Loucy (cell line): ENCODE measurements at regions not wholly inside any gene's neighbourhood (a gene's known extent, or its start where the extent isn't known, plus 50 kb on each side); places are given as distances from the start of the nearest gene placed in this dataset.

Experiments used
- H2AFZ ChIP-seq: fragments of 200-600 bp; sonication (generic); 2 replicates; pipeline ENCODE4 v1.6.0; 2016; ENCODE audit warnings: antibody characterized with exemption, mild to moderate bottlenecking, low read length, moderate library complexity
- H3F3A ChIP-seq: fragments of 200-600 bp; 2 replicates; pipeline ENCODE4 v1.6.0; 2016; ENCODE audit warnings: antibody characterized with exemption, low read depth, mild to moderate bottlenecking
- H3K27me3 ChIP-seq: fragments of 200-600 bp; sonication (generic); 2 replicates; pipeline ENCODE4 v1.6.1; 2014; ENCODE audit warnings: low read length, mild to moderate bottlenecking; ENCODE audit not compliant: insufficient read depth, poor library complexity, severe bottlenecking
- H3K36me3 ChIP-seq: fragments of 200-600 bp; sonication (generic); 2 replicates; pipeline ENCODE4 v1.6.1; 2016; ENCODE audit warnings: low read length; ENCODE audit not compliant: insufficient read depth
- H3K4me1 ChIP-seq: fragments of 200-600 bp; sonication (generic); 2 replicates; pipeline ENCODE4 v1.5.1; 2014; ENCODE audit warnings: low read length, mild to moderate bottlenecking; ENCODE audit not compliant: insufficient read depth, poor library complexity, severe bottlenecking
- H3K4me2 ChIP-seq: fragments of 200-600 bp; sonication (generic); 2 replicates; pipeline ENCODE4 v1.6.0; 2014; ENCODE audit warnings: antibody characterized with exemption, low read length, low read depth, mild to moderate bottlenecking; ENCODE audit not compliant: poor library complexity, severe bottlenecking
- H3K4me3 ChIP-seq: fragments of 200-600 bp; sonication (generic); 2 replicates; pipeline ENCODE4 v1.5.1; 2014; ENCODE audit warnings: low read length, mild to moderate bottlenecking, mixed read lengths; ENCODE audit not compliant: poor library complexity, severe bottlenecking
- H3K79me2 ChIP-seq: fragments of 200-600 bp; sonication (generic); 2 replicates; pipeline ENCODE4 v1.6.1; 2014; ENCODE audit warnings: low read length; ENCODE audit not compliant: insufficient read depth
- H3K9ac ChIP-seq: fragments of 200-600 bp; sonication (generic); 2 replicates; pipeline ENCODE4 v1.6.0; 2014; ENCODE audit warnings: mild to moderate bottlenecking, low read depth, low read length, moderate library complexity; ENCODE audit not compliant: poor library complexity, severe bottlenecking
- H3K9me2 ChIP-seq: fragments of 200-600 bp; sonication (generic); replicated peaks from 2 replicates; pipeline ENCODE4 v1.6.1; 2016; ENCODE audit warnings: low read depth, low read length, mixed read lengths
- H3K9me3 ChIP-seq: fragments of 200-600 bp; sonication (generic); 2 replicates; pipeline ENCODE4 v1.6.1; 2014; ENCODE audit warnings: mild to moderate bottlenecking, antibody characterized with exemption, low read length, low read depth; ENCODE audit not compliant: insufficient read depth
- H4K20me1 ChIP-seq: fragments of 200-600 bp; sonication (generic); 2 replicates; pipeline ENCODE4 v1.6.0; 2014; ENCODE audit warnings: antibody characterized with exemption, low read length, mild to moderate bottlenecking; ENCODE audit not compliant: insufficient read depth, poor library complexity, severe bottlenecking
- EZH2phosphoT487 ChIP-seq: fragments of 200-600 bp; IDR thresholded peaks from 2 replicates; pipeline ENCODE4 v1.6.1; 2018; ENCODE audit warnings: antibody characterized with exemption, mild to moderate bottlenecking, moderate library complexity, borderline replicate concordance
- TF ChIP-seq, protein P1 (sequence below): fragments of 200-600 bp; sonication (generic); conservative IDR thresholded peaks from 2 replicates; pipeline ENCODE4 v1.5.1; 2014; ENCODE audit warnings: mild to moderate bottlenecking, antibody characterized with exemption, low read length

DNA sequence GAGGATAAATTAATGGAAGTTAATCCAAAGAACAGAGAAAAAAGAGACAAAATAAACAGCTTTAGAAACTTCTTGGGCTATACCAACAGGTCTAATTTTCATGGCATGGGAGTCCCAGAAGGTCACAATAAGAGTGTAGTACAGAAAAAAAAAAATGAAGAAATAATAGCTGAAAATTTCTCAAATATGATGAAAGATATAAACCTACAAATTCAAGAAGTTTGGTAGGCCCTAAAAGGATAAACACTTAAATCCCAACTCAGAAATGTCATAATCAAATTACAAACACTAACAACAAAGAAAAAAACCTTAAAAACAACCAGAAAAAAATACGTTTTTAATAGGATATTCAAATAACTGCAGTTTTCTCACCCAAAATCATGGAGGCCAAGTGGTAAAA is 229.3 kb upstream of the ZEB2 start:
- Histone ChIP-seq H3F3A (no peaks in the 10 kb centered on the region), H3K27me3 (no peaks in the 10 kb centered on the region), H3K4me3 (no peak overlapping the region), H3K79me2 (no peaks in the 10 kb centered on the region), H3K9me3 (no peaks in the 10 kb centered on the region; the same call in 1 of the 2 replicates), H3K9me2 (no peaks in the 10 kb centered on the region), H3K4me1 (no peaks in the 10 kb centered on the region), H4K20me1 (no peaks in the 10 kb centered on the region), H2AFZ (no peak overlapping the region), H3K4me2 (no peak overlapping the region), H3K9ac (no peak overlapping the region), H3K36me3 (no peaks in the 10 kb centered on the region)
- TF ChIP-seq EZH2phosphoT487, result no peak
- TF ChIP-seq, protein P1, sequence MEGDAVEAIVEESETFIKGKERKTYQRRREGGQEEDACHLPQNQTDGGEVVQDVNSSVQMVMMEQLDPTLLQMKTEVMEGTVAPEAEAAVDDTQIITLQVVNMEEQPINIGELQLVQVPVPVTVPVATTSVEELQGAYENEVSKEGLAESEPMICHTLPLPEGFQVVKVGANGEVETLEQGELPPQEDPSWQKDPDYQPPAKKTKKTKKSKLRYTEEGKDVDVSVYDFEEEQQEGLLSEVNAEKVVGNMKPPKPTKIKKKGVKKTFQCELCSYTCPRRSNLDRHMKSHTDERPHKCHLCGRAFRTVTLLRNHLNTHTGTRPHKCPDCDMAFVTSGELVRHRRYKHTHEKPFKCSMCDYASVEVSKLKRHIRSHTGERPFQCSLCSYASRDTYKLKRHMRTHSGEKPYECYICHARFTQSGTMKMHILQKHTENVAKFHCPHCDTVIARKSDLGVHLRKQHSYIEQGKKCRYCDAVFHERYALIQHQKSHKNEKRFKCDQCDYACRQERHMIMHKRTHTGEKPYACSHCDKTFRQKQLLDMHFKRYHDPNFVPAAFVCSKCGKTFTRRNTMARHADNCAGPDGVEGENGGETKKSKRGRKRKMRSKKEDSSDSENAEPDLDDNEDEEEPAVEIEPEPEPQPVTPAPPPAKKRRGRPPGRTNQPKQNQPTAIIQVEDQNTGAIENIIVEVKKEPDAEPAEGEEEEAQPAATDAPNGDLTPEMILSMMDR, result no peak

DNA sequence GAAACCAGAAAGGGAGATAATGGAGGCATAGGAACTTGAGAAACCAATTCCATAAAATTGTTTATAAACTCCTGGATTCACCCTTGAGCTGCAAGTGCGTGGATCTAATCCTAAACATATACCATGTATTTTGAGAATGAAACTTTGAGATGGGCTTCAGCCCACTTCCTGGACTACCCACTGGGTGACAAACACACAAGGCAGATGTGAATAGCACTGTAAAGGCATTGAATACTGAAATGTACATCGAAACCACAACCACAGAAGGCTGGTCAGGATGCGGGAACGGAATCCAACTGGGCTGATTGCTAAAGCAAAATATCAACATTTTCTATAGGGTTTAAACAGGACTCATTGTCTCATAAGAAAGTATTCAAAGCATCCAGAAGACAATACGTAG is 228.5 kb upstream of the ZEB2 start:
- TF ChIP-seq, protein P1, result no peak
- H3K27me3 ChIP-seq, result no peaks in the 10 kb centered on the region

DNA sequence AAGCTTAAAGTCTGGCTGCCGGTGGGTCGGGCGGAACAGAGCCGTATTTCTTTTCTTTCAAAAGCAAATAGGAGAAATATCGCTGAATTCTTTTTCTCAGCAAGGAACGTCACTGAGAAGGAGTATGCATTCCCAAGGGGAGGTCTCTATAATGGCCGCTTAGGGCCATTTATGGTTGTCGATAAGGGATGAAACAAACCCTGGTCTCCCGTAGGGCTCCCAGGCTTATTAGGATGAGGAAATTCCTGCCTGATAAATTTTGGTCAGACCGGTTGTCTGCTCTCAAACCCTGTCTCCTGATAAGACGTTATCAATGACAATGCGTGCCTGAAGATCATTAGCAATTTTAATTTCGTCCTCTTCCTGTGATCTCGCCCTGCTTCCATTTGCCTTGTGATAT is 227.7 kb upstream of the ZEB2 start:
- Histone ChIP-seq H3K9ac (no peak overlapping the region), H2AFZ (no peak overlapping the region), H3K4me3 (no peak overlapping the region), H3K4me2 (no peak overlapping the region), H3K4me1 (no peaks in the 10 kb centered on the region), H3K27me3 (no peaks in the 10 kb centered on the region), H3K9me3 (no peaks in the 10 kb centered on the region; the same call in 1 of the 2 replicates), H3F3A (no peaks in the 10 kb centered on the region), H3K79me2 (no peaks in the 10 kb centered on the region), H3K36me3 (no peaks in the 10 kb centered on the region), H3K9me2 (no peaks in the 10 kb centered on the region), H4K20me1 (no peaks in the 10 kb centered on the region)
- no peak for TF ChIP-seq EZH2phosphoT487
- TF ChIP-seq, protein P1, result no peak

More for the DNA sequence above, 228.5 kb upstream of the ZEB2 start:
- Histone ChIP-seq H3K36me3 (no peaks in the 10 kb centered on the region), H2AFZ (no peak overlapping the region), H4K20me1 (no peaks in the 10 kb centered on the region), H3K9me3 (no peaks in the 10 kb centered on the region; the same call in 1 of the 2 replicates), H3K79me2 (no peaks in the 10 kb centered on the region), H3K9me2 (no peaks in the 10 kb centered on the region), H3K4me2 (no peak overlapping the region), H3K9ac (no peak overlapping the region), H3K4me1 (no peaks in the 10 kb centered on the region), H3F3A (no peaks in the 10 kb centered on the region), H3K4me3 (no peak overlapping the region)
